IPS-NIHi7 (cell line): ENCODE measurements at regions not wholly inside any gene's neighbourhood (a gene's known extent, or its start where the extent isn't known, plus 50 kb on each side); places are given as distances from the start of the nearest gene placed in this dataset.

Source experiments
- DNase-seq: peaks from one replicate; pipeline ENCODE4 v3.0.0; 2012; ENCODE audit warnings: mixed read lengths; ENCODE audit errors: extremely low spot score

DNA sequence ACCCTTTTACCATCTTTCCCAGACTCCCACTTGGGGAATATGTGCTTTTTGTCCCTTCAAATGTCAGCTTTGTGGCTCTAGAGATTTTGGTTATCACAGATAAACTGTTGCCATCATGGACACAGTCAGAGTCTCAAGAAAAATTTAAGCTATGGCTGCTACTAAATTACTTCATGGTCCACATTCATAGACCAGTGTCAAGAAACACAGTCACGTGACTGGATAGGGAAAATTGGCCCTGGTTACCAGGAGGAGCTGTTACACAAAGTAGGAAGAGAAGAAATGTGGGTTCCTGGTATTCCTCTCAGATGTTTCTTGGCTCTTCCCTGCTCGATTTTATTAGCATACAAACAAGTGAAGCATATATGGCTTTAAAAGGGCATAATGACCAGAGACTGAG lies 348.9 kb downstream of the NDFIP2 start:
- no peak for DNase-seq

DNA sequence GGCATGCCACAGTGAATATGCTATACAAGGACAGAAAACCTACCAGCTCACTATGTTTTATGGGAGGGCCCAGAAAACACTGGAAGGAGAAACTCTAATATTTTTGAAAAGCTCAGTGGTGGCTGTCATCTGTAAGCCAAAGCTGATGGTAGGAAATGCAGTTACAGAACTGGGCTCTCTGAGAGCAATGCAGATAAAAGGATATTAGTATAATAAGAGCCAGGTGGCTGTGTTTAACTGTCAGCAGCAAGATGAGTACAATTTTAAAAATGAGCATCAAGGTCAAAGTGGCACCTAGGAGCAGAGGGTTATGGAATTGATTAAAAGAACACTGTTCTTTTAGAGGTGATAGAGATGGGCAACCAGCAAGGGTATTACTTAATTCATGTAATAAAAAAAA lies 345.0 kb downstream of the NDFIP2 start:
- DNase-seq: no peak

DNA sequence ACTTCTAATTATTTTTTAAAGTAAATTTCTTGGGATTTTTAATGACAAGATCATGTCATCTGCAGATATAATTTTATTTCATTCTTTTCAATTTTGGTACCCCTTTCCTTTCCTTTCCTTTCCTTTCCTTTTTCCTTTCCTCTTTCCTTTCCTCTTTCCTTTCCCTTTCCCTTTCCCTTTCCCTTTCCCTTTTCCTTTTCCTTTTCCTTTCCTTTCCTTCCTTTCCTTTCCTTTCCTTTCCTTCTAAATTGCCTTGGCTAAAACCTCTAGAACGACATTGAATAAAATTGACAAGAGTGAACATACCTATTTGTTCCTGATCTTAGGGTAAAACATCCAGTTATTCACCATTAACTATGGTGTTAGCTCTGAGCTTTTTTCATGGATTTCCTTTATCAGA lies 334.1 kb downstream of the NDFIP2 start:
- no peak for DNase-seq

DNA sequence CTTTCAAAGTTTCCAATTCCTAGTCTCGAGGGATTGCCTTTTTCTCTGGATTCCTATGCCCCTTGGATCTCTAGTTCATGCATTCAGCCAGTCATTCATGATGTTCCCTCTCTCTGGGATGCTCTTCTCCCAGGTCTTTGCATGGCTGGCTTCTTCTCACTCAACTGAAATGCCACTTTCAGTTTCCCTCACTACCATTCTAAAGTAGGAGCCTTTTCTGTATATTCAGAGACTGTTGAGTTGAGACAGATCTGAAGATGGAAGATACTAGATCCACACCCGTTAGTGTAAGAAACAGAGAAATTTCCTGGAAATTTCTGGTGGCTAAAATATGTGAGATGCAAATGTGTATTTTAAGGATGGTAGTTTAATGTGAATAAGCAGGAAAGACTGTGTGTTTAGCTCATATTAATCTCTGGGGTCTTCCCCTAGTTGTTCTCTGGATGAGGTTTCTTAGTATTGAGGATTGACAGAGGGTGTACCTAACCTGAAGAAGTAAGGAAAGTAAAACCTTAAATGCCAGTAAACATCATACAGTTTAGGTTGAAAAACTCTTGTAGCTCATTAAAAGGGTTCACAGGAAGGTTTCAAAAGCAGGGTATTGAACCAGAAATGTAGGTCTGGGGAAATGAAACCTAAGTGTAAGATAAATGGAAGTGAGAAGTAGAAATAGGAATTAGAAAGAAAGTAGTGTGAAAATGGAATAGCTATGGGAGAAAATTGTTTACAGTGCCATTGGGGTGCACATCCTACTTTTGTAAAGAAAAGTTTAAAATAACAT lies 331.3 kb downstream of the NDFIP2 start:
- no peak for DNase-seq

DNA sequence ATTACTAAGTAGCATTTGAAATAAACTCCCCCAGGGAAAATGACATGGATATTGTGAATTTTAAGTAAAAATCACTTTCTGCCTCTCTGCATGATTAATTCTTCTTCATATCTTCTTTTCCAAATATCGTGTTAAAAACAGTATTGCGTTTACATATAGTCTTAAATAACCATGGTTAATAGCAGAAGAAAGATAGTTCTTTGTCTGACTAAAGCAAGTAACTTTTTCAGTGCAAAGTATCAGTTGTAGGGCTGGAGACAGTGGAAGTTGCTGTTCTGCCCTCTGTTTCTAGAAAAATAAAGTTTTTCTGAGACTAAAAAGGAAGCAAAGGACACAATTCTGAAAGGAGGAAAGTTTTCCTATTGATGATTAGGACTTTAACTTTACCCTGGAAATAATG lies 330.2 kb downstream of the NDFIP2 start:
- no peak for DNase-seq

DNA sequence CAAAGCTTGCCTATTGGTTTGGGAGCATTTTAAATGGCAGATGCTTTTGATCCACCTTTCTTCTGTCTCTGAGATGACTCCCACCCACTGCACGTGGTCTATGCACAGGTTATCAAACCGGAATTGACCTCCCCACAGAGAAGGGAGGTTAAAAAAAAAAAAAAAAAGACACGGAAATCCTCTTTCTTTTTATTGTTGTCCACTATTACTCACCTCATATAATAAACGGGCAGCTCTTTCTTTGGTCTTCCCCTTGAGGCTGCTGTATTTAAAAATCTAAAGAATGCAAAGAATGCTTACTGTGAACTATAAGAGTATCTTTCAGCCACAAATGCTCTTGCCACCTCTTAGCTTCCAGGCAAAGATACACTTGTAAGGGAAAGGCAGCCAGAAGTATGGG lies 329.7 kb downstream of the NDFIP2 start:
- DNase-seq: peak; percentile 46

DNA sequence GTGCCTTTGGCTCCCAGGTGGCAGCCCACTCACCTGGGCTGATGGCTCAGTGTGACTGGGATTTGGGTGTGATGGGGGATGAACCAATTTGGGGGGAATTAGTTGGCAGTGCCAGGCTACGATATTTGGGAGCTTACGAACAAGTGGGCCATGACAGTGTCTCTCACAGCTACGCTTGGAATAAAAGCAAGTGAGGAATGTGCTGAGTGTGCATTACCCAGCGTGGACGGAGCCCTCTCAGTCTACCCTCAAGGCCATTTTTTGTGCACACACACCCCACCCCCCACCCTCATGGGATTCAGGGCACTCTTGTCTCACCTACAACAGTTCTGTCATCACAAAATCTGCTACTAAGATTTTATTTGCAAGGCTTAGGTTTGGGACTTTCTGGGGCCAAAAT lies 329.1 kb downstream of the NDFIP2 start:
- DNase-seq: no peak

DNA sequence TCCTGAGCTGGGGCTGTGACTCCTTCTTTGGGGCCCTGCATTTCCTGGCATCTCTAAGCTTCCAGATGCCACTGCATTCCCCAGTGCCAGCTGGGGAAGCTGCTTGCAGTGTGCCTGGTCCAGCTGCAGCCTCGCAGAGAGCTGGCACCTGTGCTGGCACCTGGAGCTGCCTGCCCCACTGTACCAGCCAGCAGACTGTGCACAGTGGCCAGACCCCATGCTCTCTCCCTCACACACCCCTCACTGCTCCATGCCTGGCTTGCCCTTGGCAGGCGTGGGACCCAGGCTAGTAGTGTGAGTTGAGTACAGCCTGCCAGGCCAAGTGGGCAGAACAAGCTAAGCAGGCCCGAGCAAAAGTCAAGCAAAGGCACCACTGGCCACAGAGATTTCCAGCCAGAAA lies 327.5 kb downstream of the NDFIP2 start:
- DNase-seq: no peak

DNA sequence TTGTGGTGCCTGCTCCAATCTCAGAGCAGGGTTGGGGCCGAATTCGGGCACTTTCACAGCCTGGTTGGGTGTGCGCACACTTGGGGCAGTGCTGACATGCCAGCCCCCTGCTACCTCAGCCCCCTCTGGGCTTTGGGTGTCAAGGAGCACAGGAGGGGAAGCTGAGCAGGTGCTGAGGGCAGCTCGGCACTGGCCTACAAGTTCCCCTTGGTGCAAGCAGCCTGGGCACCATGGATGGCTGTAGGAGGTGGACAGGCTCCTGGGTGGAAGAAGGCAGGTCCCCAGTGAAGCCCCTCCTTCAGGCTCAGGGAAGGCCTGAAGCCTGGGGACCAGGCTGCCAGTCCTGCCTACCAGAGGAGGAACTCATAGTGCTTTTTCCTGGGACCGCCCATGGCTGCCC lies 326.6 kb downstream of the NDFIP2 start:
- DNase-seq: no peak

DNA sequence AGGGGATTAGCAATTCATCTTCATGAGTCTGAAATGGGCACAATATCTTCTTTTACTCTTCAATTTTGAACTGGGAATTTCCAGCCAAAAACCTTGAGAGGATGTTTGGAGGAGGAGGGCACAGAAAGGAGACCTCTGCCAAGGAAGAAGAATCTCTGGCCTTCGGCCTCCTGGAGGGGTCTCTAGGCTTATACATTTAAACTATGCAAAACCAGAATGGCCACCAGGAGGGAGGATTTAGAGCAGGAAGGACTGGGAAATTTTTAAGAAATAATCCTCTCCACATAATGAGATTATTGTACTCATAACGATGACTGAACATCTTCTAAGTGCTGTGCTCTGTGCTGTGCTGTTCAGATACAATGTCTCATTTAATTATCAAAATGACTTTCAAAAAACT lies 325.9 kb downstream of the NDFIP2 start:
- no peak for DNase-seq

DNA sequence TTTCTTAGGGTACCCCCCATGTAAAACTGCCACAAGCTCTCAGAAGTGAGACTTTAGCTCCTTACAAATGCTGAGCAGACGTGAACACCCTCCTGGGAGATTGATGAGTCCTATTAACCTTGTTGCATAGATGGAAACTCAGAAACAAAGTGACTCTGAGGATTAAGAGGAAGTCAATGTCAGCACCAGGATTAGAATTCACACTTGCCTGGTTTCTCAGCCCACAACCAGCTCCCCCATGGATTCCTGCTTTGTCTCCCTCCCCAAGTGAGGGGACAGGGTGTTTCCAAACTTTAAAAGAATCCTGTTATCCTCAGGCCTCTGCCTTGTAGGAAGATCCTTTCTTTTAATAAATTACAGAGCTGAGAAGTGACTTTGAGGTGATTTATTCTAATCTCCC lies 324.4 kb downstream of the NDFIP2 start:
- peak; percentile 37 for DNase-seq

DNA sequence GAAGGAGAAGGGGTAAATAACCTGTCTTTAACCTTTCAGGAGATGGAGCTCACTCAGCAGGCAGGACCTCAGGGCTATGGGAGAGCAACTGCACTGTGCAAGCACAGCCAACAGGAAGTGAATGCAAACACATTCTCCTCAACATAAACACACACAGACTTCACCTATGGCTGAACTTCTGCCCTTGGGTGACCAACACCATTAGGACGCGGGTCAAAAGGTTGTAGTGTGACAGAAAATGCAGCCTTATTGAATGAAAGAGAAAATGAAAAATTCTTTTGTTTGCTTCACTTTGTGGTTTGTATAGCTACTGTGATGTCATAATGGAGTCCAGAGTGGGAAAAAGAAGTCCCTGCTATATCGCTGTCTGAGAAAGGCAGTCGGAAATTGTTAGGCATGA lies 323.0 kb downstream of the NDFIP2 start:
- no peak for DNase-seq

DNA sequence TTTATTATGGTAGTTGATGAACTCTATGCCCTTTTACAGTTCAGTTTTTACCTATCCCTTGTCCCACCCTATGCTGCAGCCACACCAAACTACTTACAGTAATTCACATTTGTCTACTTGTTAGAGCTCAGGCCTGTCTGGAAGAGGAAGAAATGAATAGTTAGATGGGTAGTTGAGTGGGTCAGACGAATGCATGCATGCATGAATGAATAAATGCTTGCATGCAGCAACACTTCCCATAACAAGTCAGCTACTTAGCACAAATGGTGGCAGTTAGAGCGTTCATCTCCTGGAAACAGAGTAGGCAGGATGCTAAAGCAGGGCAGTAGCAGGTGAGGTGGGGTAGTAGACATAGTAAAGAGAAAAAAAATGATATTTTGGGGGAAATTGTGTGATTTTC lies 322.3 kb downstream of the NDFIP2 start:
- DNase-seq: no peak

DNA sequence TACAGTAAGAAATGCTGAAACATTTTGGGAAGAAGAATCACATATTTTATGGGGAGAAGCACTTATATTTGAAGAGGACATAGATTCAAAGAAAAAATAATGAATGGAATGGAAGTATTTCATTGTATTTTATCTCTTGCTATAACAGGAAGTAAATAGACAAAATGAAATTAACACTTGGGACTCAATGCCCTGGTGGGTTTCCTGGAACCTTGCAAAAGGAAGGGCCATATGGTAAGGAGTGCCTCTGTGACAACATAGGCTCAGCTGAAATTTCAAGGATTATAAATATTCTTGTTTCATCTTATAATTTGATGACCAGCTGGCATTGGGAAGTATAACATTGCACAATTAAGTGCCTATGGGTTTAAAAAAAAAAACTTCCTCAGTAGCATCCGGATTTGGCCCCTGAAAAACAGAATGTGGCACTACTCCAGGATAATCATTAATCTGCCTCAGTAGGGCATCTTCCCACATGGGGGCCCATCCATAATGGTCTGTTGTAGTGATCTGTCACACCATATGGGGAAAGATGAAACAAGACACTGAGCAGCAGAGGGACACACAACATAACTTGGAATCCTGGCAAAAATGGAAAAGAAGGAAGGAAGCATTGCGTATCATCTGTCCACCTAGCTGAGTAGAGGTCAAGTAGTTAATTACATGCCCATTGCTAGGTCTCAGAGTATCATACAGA lies 321.6 kb downstream of the NDFIP2 start:
- no peak for DNase-seq

DNA sequence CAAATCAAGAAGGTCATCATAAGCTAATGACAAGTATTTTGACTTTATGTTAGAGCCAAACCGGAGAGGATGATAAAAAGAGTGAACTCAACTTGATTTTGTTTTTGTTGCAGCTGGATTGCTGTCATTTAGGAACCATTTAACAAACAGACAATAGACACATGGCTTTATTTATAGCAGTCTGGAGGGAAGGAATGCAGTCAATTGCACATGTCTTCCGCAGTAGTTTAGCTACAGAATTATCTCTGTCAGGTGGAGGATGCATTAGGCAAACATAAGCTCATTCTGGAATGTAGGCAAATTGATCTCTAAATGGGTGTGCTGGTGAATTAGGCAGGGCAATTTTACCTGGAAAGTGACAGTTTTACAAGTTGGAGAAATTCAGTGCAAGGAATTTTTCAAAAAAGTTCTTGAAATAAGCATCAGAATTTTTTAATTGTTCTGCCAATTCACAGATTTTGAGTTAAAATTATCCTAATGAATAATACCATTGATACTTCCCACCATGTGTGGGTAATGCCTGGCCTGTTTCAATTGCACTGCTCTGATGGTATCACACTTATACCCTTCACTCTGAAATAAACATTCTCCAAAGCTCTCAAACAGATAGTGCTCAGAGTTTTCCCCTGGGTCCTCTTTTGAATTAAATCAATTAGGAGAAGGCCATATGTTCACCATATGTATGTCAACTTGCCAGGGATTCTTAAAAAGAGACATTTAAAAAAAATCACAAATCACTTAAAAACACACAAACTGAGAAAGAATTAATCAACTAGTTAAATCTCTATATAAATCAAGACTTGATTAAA lies 318.3 kb downstream of the NDFIP2 start:
- no peak for DNase-seq

DNA sequence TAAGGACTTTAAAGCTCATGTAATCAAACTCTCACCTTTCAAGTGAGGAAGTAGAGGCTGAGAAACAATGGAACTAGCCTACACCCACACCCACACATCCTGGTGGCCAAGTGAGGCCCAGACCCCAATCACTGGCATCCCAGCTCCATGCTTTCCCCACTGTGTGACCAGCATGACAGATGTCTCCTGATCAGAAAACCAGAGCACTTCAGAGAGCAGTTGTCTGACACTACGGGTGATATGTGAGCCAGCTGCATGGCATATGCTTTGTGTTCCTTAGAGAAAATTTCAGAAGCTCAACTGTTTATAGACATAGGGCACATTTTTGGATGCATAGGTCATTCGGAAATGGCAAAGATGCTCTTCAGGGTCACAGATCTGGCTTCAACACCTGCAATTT lies 315.2 kb downstream of the NDFIP2 start:
- no peak for DNase-seq

DNA sequence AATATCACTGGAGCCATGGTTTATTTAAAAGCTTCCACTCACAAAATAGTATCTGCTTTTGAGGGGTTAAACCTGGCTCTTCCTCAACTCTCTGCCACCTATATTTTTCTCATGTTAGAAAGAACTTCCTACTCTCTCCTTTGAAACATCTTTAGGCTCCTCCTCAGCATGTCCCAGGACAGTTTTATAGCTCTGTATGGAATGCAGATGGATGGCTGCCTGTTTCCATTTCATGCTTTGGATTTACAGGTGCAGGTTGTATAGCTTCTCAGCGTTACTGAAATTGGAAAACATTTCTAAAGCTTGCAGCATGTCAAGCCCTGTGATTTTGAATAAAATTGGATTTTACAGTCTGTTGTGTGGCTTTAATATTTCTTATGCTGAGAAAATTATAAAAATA lies 314.0 kb downstream of the NDFIP2 start:
- DNase-seq: no peak

DNA sequence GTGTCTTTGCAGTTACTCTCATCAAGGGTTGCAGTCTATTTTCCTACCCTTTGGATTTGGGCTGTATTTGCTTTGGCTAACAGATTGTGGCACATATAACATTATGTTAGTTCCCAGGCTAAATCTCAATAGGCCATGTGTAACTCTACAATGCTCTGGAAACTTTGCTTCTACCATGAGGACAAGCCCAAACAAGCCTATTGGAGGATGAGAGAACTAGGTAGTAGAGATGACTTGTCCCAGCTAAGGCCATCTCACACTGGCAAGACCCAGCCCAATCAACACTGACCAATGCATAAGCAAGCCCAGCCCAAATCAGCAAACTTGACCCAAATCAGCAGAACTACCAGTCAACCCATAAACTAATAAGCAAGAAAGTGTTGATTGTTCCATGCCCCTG lies 311.8 kb downstream of the NDFIP2 start:
- no peak for DNase-seq

DNA sequence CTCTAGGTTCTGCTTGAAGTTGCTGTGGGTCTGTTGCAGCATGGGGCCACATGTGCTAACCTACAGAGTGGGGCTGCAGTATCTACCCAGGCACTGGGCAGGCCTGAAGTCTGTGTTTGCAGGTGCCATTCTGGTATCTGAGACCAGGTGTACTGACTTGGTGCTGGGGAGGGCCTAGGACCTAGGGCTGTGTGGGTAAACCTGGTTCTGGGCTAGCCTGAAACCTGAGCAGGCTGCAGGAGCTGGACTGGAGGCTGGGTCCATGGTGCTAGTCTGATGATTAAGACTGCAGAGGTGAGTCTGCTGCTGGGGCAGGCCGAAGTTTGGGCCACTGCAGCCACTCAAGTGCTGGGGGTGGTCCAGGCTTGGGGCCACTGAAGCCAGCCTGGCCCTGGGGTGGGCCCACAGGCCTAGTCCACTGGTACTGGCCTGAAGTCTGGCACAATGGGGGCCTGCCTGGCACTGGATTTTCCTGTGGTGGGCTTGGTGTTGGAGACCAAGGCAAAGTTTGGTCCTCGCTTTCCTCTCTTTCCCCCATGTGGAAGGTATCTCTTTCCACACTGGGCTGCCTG lies 310.6 kb downstream of the NDFIP2 start:
- no peak for DNase-seq

DNA sequence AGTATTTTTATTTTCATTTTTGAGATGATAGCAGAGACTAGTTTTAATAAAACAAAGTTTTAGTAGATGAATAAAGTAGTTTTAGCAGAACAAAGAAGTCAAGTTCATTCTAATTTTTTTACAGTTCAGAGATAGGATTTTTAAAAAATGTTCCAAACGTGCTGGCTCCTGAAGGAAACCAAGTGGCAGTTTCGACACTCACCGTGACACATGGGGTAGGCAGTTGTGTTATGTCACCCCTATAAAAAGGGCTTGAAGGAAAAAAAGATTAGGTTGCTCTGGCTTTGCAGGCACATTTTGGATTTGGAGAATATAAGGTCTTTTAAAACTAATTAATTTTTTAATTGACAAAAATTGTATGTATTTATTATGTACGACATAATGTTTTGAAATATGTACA lies 305.2 kb downstream of the NDFIP2 start:
- DNase-seq: no peak

DNA sequence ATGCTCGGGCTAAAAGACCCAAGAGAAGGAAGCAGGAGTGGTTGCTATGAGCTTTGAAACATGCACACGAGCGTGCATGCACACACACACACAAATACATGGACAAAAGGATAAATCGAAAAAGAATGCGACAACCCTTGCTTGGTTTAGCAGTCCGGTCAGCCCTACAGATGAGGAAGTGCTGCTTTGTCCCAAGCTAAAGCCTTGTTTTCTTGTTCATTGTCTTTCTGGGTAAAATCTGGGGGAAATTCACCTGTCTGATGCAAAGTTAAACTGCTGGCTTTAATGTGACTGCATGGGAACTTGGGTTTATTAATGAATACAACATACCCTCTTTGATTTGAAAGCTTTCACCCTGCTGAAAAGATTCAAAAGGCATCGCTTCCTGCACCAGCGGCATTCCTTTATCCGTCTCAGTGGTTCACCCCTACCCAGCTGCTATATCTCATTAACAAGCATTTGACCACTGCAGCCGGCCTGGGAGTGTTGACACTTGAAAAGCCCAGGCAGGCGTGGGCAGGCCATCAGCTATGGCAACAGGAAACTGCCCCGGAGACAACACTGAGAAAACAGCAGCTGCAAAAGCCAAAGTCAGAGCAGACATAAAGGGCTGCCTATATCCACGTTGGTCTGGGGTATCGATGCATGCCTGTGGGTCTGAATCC lies 301.7 kb downstream of the NDFIP2 start:
- peak; percentile 85 for DNase-seq
